T-cell (primary cell): ENCODE measurements at regions not wholly inside any gene's neighbourhood (a gene's known extent, or its start where the extent isn't known, plus 50 kb on each side); places are given as distances from the start of the nearest gene placed in this dataset.
A peak's percentile ranks its signal among the peaks of the same experiment; 100 is the strongest.

Experiments
- ATAC-seq, 4 experiments: fragments of 200-7000 bp in 3 of 4; fragments of 150-1000 bp in 1 of 4; cut with Tn5 transposase; replicated peaks in 1 of 4; 1 replicate in 3 of 4; 2 replicates in 1 of 4; pipeline ENCODE4 v1.10.0; 2021; ENCODE audit warnings: moderate library complexity in 3 of 4, mild to moderate bottlenecking in 2 of 4, moderate number of reproducible peaks in 1 of 4
- CTCF ChIA-PET, 2 donors: fragments of 300-600 bp; sonication (Branson Sonifier 250); formaldehyde crosslinking; loops; one replicate each; lab custom pipeline; 2022; ENCODE audit warnings: antibody characterized with exemption in 2 of 2; lab: Charles Lee
- POLR2A ChIA-PET, 2 donors: fragments of 300-600 bp; sonication (Branson Sonifier 250); formaldehyde crosslinking; loops; one replicate each; lab custom pipeline; 2022; ENCODE audit warnings: antibody characterized with exemption in 2 of 2; lab: Charles Lee
- DNase-seq, 35 experiments: peaks; one replicate each; pipeline versions ENCODE4 v3.0.0 to v3.0.0-alpha.2; 2013 to 2023
- H3K27ac ChIP-seq: one replicate; pipeline ENCODE4 v1.5.1; 2013; ENCODE audit warnings: low read length
- H3K27me3 ChIP-seq, 2 experiments: replicated peaks in 1 of 2; 1 replicate in 1 of 2; 2 replicates in 1 of 2; pipeline versions ENCODE4 v1.6.1 to v1.7.0; 2013; ENCODE audit warnings: low read length in 1 of 2, mixed read lengths in 1 of 2; ENCODE audit not compliant: control insufficient read depth in 2 of 2, insufficient read depth in 2 of 2; ENCODE audit errors: extremely low read depth in 1 of 2
- H3K36me3 ChIP-seq, 2 donors: 1 replicate in 1 of 2; 2 replicates in 1 of 2; pipeline versions ENCODE4 v1.6.1 to v1.7.0; 2013; ENCODE audit warnings: low read length in 1 of 2; ENCODE audit not compliant: control insufficient read depth in 2 of 2, insufficient read depth in 1 of 2; ENCODE audit errors: extremely low read depth in 1 of 2
- H3K4me1 ChIP-seq, 2 experiments: 1 replicate in 1 of 2; 2 replicates in 1 of 2; pipeline versions ENCODE4 v1.6.1 to v1.7.0; 2013; ENCODE audit warnings: low read length in 2 of 2, mixed read lengths in 1 of 2; ENCODE audit not compliant: insufficient read depth in 2 of 2, control insufficient read depth in 1 of 2; ENCODE audit errors: extremely low read depth in 1 of 2
- H3K4me3 ChIP-seq, 2 donors: 1 replicate in 1 of 2; 2 replicates in 1 of 2; pipeline versions ENCODE4 v1.5.1 to v1.7.0; 2013; ENCODE audit warnings: mild to moderate bottlenecking in 2 of 2, low read length in 1 of 2, moderate library complexity in 1 of 2; ENCODE audit not compliant: control insufficient read depth in 1 of 2; ENCODE audit errors: extremely low read depth in 1 of 2
- H3K9me3 ChIP-seq: 2 replicates; pipeline ENCODE4 v1.7.0; 2013
- H3K27ac Mint-ChIP-seq, 2 donors: one replicate each; pipeline ENCODE4 v1.8.0; 2020 to 2021; ENCODE audit warnings: mild to moderate bottlenecking in 2 of 2, mixed read lengths in 2 of 2
- H3K27me3 Mint-ChIP-seq, 2 donors: one replicate each; pipeline ENCODE4 v1.8.0; 2021 to 2022; ENCODE audit warnings: mixed read lengths in 2 of 2
- H3K36me3 Mint-ChIP-seq: one replicate; pipeline ENCODE4 v1.8.0; 2021; ENCODE audit warnings: mixed read lengths
- H3K4me1 Mint-ChIP-seq, 3 donors: one replicate each; pipeline ENCODE4 v1.8.0; 2020 to 2022; ENCODE audit warnings: mixed read lengths in 3 of 3, mild to moderate bottlenecking in 1 of 3
- H3K4me3 Mint-ChIP-seq, 3 donors: one replicate each; pipeline ENCODE4 v1.8.0; 2020 to 2022; ENCODE audit warnings: mild to moderate bottlenecking in 3 of 3, mixed read lengths in 3 of 3, moderate library complexity in 3 of 3
- H3K9me3 Mint-ChIP-seq, 3 donors: one replicate each; pipeline ENCODE4 v1.8.0; 2020 to 2022; ENCODE audit warnings: mixed read lengths in 3 of 3
- WGBS: methylation state at CpG from one replicate; pipeline ENCODE4 v1.1.5; 2013; ENCODE audit warnings: missing lambda C conversion rate; ENCODE audit not compliant: insufficient coverage; 5-methylcytosine and 5-hydroxymethylcytosine counted together

DNA sequence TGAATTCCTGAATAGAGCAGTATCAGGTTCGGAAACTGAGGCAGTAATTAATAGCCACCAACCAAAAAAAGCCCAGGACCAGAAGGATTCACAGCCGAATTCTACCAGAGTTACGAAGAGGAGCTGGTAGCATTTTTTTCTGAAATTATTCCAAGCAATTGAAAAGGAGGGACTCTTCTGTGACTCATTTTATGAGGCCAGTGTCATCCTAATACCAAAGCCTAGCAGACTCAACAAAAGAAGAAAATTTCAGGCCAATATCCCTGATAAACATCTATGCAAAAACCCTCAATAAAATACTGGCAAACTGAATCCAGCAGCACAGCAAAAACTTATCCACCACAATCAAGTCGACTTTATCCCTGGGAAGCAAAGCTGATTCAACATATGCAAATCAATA lies 202.3 kb upstream of the SLC16A7 start:
- POLR2A ChIA-PET: no interaction called here
- Mint-ChIP-seq H3K4me1 (no peaks in the 10 kb centered on the region), H3K27me3 (peaks cover 0 to 4% of the 10 kb centered on the region in 2 donors), H3K4me3 (no peak overlapping the region), H3K36me3 (no peaks in the 10 kb centered on the region), H3K27ac (no peak overlapping the region), H3K9me3 (no peaks in the 10 kb centered on the region)
- CTCF ChIA-PET: no interaction called here
- Histone ChIP-seq H3K9me3 (no peaks in the 10 kb centered on the region), H3K4me1 (no peaks in the 10 kb centered on the region), H3K4me3 (no peak overlapping the region), H3K27me3 (no peaks in the 10 kb centered on the region), H3K36me3 (no peaks in the 10 kb centered on the region), H3K27ac (no peak overlapping the region)
- ATAC-seq (no peak), DNase-seq (no peak)
- WGBS: 60% methylated on average over 1 of the region's 4 CpGs

DNA sequence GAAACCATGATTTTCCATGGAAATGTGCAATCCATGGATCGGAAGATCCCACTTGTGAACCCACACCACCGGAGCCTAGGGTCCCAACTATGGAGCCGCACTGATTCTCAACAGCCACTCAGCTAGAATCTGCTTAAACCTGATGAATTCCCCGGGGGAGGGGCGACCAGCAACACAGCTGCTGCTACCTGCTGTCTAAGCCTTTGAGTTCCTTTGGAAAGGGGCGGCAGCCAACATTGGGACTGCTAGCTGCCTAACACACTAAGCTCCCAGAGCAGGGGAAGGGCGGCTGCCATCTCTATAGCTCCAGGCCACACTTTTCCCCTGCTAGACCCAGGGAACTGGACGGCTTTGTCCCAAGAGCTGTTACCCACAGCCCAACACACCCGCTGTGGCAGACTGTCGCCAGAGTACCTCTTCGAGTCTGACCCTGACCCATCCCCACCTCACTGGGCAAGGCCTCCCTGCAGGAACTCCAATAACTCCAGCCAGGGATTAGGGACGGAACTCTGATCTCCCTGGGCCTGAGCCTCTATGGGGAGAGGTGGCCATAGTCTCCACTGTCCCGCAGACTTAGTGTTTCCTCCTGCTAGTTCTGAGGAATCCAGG lies 205.8 kb upstream of the SLC16A7 start:
- H3K36me3 Mint-ChIP-seq: no peaks in the 10 kb centered on the region
- DNase-seq (no peak), ATAC-seq (peak in 1 of 4 experiments; percentile 27)
- H3K4me1 ChIP-seq: no peaks in the 10 kb centered on the region
- H3K9me3 Mint-ChIP-seq: no peaks in the 10 kb centered on the region
- no peaks in the 10 kb centered on the region for H3K27me3 ChIP-seq
- POLR2A ChIA-PET: no interaction called here
- no peak overlapping the region for H3K4me3 Mint-ChIP-seq
- no peak overlapping the region for H3K4me3 ChIP-seq
- H3K4me1 Mint-ChIP-seq: no peaks in the 10 kb centered on the region
- WGBS: 94% methylated on average over 11 of the region's 13 CpGs
- H3K9me3 ChIP-seq: no peaks in the 10 kb centered on the region
- no peak overlapping the region for H3K27ac ChIP-seq
- peaks cover 4% of the 10 kb centered on the region in 2 donors for H3K27me3 Mint-ChIP-seq
- CTCF ChIA-PET: no interaction called here
- H3K27ac Mint-ChIP-seq: no peak overlapping the region
- no peaks in the 10 kb centered on the region for H3K36me3 ChIP-seq

DNA sequence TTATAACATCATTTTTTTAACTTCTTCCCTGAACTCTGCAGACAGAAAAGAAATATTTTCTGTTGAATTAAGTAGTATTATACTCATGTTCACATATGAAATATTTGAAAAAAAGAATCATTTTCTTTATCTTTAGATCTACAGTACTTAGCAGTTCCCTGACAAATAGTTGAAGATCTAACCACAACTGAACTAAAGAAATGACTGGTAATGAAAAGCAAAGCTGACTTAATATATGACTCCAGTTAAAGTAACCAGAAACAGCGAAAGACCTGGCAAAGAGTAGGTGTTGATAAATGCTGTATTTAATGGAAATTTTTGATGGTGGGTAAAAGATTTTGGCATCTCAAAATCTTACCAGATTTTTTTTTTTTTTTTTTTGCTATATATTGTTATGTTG lies 207.1 kb upstream of the SLC16A7 start:
- Mint-ChIP-seq H3K36me3 (no peaks in the 10 kb centered on the region), H3K4me1 (no peaks in the 10 kb centered on the region), H3K9me3 (no peaks in the 10 kb centered on the region), H3K4me3 (no peak overlapping the region), H3K27ac (no peak overlapping the region), H3K27me3 (peaks cover 4 to 5% of the 10 kb centered on the region in 2 donors)
- Histone ChIP-seq H3K27ac (no peak overlapping the region), H3K4me3 (no peak overlapping the region), H3K36me3 (no peaks in the 10 kb centered on the region), H3K4me1 (no peaks in the 10 kb centered on the region), H3K9me3 (no peaks in the 10 kb centered on the region), H3K27me3 (no peaks in the 10 kb centered on the region)
- DNase-seq (no peak), ATAC-seq (no peak)
- WGBS: no CpG with 5 or more reads among the region's 1 CpG
- ChIA-PET CTCF (interaction anchor here in 1 of 2 donors (0.7 to 1.3 kb wide), 2 partner anchors 12 to 1295 kb away, joined by 3 to 5 read pairs; no protein-coding TSS in a partner anchor), POLR2A (no interaction called here)

DNA sequence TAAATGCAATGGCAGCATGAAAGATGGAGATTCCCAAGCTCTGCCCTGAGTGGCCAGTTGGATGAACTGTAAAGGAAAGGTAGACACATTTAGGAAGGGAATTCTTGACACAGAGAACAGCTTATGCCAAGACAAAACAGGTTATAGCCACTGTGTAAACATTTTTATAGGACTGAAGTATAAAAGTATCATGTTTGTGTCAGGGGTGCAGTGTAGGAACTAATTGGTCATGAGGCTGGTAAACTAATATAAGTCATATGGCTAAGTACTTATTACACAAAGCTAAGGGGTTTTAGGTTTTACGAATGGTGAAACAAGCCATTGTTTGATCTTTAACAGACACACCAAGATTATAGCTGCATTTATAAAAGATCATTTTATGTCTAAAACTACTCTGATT lies 207.7 kb upstream of the SLC16A7 start:
- H3K36me3 Mint-ChIP-seq: no peaks in the 10 kb centered on the region
- Histone ChIP-seq H3K9me3 (no peaks in the 10 kb centered on the region), H3K4me1 (no peaks in the 10 kb centered on the region), H3K27me3 (no peaks in the 10 kb centered on the region), H3K36me3 (no peaks in the 10 kb centered on the region), H3K27ac (no peak overlapping the region), H3K4me3 (no peak overlapping the region)
- H3K9me3 Mint-ChIP-seq: no peaks in the 10 kb centered on the region
- H3K27me3 Mint-ChIP-seq: peaks cover 4 to 5% of the 10 kb centered on the region in 2 donors
- H3K27ac Mint-ChIP-seq: no peak overlapping the region
- no peak for DNase-seq
- H3K4me3 Mint-ChIP-seq: no peak overlapping the region
- no CpG with 5 or more reads among the region's 1 CpG for WGBS
- peaks cover 0 to 1% (median 0%) of the 10 kb centered on the region in 3 donors for H3K4me1 Mint-ChIP-seq
- CTCF ChIA-PET: interaction anchor here in 1 of 2 donors (0.7 to 1.3 kb wide), 2 partner anchors 12 to 1295 kb away, joined by 3 to 5 read pairs; no protein-coding TSS in a partner anchor
- POLR2A ChIA-PET: no interaction called here
- no peak for ATAC-seq

DNA sequence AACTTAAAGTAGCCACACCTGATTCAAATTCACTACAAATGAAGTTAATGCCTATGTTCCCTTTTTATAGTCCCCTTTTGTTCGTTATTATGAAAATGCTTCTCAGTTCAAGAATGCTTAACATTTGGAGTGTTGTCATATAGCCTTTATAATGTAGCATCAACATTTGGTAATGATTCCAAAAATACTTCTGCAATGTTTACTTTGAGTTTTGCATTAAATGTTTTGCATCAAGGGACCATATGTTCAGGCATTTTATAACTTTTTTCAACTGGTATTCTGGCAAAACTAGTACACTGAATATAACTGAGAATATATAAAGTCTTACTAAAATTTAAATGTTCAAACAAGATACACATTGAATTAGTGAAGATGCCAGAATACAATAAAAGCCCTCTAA lies 209.6 kb upstream of the SLC16A7 start:
- H3K9me3 Mint-ChIP-seq: no peaks in the 10 kb centered on the region
- H3K27ac Mint-ChIP-seq: no peak overlapping the region
- no peaks in the 10 kb centered on the region for H3K27me3 ChIP-seq
- no CpG with 5 or more reads among the region's 1 CpG for WGBS
- no peaks in the 10 kb centered on the region for H3K9me3 ChIP-seq
- no peaks in the 10 kb centered on the region for H3K4me1 ChIP-seq
- ATAC-seq (no peak), DNase-seq (no peak)
- no peak overlapping the region for H3K27ac ChIP-seq
- H3K4me3 Mint-ChIP-seq: no peak overlapping the region
- CTCF ChIA-PET: no interaction called here
- H3K27me3 Mint-ChIP-seq: peaks cover 4 to 5% of the 10 kb centered on the region in 2 donors
- no peaks in the 10 kb centered on the region for H3K36me3 ChIP-seq
- peaks cover 3 to 8% (median 3%) of the 10 kb centered on the region in 3 donors for H3K4me1 Mint-ChIP-seq
- H3K4me3 ChIP-seq: no peak overlapping the region
- POLR2A ChIA-PET: no interaction called here
- no peaks in the 10 kb centered on the region for H3K36me3 Mint-ChIP-seq

DNA sequence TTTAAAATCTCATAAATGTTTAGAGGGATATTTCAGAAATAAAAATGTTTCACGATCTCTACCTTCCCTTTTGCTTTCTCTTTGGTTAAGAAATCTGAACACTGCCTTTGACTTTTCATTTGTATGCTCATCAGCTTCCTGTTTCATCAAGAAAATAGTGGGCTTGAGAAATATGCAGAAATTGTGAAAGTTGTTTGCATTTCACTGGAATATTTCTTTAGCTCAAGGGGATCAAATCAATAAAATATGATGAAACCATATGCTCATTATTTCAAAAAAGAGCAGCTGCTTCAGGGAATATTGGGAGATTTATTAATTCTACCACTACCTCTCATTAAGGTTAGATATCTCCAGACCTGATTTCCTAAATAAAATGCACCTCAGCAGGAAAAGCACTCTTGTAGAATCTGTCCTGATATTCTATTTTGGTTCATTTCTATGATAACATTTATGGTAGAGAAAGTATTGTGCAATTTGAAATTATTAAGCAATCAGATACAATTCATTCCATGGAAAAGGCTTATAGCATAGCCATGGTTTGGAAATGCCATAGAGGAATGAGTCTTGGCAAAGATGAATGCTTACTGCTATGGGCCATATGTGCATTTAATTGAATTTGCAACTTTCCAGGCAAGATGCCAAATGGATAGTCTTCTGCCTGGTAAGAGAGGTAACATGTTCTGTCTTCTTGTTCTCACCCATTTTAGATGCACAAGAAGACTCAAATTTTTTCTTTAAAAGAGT lies 212.6 kb upstream of the SLC16A7 start:
- Histone ChIP-seq H3K36me3 (no peaks in the 10 kb centered on the region), H3K27me3 (no peaks in the 10 kb centered on the region), H3K4me1 (no peaks in the 10 kb centered on the region), H3K9me3 (no peaks in the 10 kb centered on the region), H3K4me3 (no peak overlapping the region), H3K27ac (peak overlapping the region; percentile 13)
- no CpG with 5 or more reads among the region's 1 CpG for WGBS
- peak overlapping the region in 2 of 3 donors; percentile 29 to 37 for H3K4me3 Mint-ChIP-seq
- H3K27me3 Mint-ChIP-seq: peaks cover 0 to 5% of the 10 kb centered on the region in 2 donors
- POLR2A ChIA-PET: no interaction called here
- H3K9me3 Mint-ChIP-seq: no peaks in the 10 kb centered on the region
- CTCF ChIA-PET: no interaction called here
- no peaks in the 10 kb centered on the region for H3K36me3 Mint-ChIP-seq
- H3K27ac Mint-ChIP-seq: no peak overlapping the region
- DNase-seq (no peak), ATAC-seq (no peak)
- peaks cover 3 to 8% (median 3%) of the 10 kb centered on the region in 3 donors for H3K4me1 Mint-ChIP-seq
